ENCODE measurements at regions not wholly inside any gene's neighbourhood (a gene's known extent, or its start where the extent isn't known, plus 50 kb on each side); places are given as distances from the start of the nearest gene placed in this dataset.

DNA sequence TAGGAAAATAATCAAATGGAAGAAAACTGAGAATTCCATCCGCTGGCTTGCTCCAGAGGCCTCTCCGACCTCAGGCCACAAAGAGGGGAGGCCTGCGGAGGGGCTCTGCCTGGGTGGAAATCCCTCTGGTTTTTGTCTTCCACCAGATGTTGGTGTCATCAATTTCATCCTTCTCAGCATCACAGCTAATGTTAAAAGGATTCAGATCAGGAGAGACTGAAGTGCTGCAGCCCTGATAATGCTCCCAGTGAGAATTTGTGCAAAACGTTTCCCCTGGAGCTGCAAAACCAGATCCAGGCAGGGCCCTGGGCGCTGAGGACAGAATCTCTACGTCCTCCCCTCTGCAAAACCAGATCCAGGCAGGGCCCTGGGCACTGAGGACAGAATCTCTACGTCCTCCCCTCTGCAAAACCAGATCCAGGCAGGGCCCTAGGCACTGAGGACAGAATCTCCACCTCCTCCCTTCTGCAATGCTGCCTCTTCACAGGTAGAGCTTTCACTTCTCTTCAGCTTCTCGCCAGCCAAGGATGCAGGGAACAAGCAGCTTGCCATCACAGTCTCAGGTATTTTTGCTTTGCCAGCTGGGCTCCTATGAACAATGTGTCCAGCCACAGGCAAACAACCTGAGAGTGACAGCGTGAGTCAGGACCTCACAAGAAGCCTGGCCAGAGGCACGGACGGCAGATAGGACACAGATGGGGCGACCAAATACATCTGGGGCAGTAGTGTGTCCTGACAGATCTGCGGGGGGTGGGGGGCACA, 81.2 kb downstream of the TMEM18 start:
- no peak; the same call in 2 of the 3 replicates for ATAC-seq
- no peak for TF ChIP-seq ARNTL (CRISPR knock-in tag; IDR thresholded peaks at IDR 0.05; ENCODE audit: borderline replicate concordance, low read depth)

DNA sequence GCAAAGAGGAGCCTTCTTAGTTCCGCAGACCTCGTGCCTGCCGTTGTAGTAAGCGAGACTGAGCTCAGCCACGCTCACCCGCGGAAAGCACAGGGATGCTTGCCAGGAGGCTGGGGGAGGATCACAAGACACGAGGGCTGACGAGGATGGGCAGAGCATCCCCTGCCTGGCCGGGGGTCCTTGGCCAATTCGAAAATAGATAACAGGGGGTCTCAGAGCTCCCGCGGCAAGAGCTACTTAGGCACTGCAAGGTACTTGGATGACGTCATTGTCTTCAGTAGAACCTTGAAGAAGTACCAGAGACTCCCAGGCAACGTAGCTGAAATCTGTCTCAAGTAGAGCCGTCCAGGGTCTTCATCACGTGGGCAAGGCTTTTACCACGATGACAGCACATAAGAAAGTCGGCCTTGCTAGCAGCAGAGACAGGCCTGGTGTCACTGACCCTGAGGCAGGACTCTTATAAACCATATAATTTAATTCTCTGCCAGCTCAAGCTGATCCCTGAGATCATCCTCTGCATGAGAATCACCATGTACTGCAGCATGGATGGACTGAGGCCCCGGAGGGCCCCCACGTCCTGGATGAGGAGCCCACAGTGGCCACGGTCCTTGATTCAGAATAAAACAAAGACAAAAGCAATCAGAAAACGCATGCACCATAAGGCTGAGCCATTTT, 81.9 kb downstream of the TMEM18 start:
- no peak; the same call in 2 of the 3 replicates for ATAC-seq
- TF ChIP-seq ZC3H10 (CRISPR knock-in tag; IDR thresholded peaks at IDR 0.05) = no peak

DNA sequence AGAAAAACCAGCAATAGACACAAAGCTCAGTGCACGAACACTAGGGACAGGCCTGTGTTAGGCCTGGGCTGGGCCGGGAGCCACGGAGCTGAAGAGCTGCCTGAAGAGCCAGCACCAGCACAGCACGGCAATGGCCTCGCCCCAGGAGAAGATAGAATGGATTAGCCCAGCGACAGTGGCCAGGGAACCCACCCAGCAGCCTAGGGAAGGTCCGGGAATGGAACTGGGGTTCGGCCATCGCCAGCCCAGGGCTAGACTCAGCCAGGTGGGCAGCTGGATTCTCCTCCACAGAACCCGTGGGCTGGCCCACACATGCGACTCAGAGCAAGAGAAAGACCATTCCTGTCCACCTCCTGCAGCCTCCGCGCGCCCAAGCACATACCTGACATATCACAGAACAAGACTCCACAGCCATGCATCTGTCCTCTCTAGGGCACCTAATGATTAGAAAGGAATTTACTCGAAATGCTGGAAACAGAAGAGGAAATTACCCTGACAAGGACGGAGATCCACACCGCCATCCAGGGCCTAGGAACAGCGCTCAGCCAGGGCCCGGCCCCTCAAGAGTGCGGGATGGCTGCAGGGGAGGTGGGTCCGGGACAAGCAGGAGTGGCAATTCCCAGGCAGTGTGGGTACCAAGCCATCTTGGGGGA, 82.8 kb downstream of the TMEM18 start:
- ATAC-seq = no peak
- TF ChIP-seq, protein P1, sequence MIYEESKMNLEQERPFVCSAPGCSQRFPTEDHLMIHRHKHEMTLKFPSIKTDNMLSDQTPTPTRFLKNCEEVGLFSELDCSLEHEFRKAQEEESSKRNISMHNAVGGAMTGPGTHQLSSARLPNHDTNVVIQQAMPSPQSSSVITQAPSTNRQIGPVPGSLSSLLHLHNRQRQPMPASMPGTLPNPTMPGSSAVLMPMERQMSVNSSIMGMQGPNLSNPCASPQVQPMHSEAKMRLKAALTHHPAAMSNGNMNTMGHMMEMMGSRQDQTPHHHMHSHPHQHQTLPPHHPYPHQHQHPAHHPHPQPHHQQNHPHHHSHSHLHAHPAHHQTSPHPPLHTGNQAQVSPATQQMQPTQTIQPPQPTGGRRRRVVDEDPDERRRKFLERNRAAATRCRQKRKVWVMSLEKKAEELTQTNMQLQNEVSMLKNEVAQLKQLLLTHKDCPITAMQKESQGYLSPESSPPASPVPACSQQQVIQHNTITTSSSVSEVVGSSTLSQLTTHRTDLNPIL (CRISPR knock-in tag; IDR thresholded peaks at IDR 0.05; ENCODE audit: low read depth) = no peak
- TF ChIP-seq PPARA (CRISPR knock-in tag; IDR thresholded peaks at IDR 0.05; ENCODE audit: borderline replicate concordance) (no peak), ISL1 (CRISPR knock-in tag; IDR thresholded peaks at IDR 0.05) (no peak), GLIS3 (CRISPR knock-in tag; IDR thresholded peaks at IDR 0.05) (no peak), ZFP30 (CRISPR knock-in tag; IDR thresholded peaks at IDR 0.05) (no peak), TSHZ2 (CRISPR knock-in tag; IDR thresholded peaks at IDR 0.05) (no peak), CSDC2 (CRISPR knock-in tag; IDR thresholded peaks at IDR 0.05) (no peak), TCF4 (CRISPR knock-in tag; IDR thresholded peaks at IDR 0.05; ENCODE audit: borderline replicate concordance) (no peak), ZFP3 (CRISPR knock-in tag; IDR thresholded peaks at IDR 0.05) (no peak), ZNF70 (CRISPR knock-in tag; IDR thresholded peaks at IDR 0.05) (no peak), ARNTL (CRISPR knock-in tag; IDR thresholded peaks at IDR 0.05; ENCODE audit: borderline replicate concordance, low read depth) (no peak), CSRNP3 (CRISPR knock-in tag; IDR thresholded peaks at IDR 0.05) (no peak), BACH2 (CRISPR knock-in tag; IDR thresholded peaks at IDR 0.05; ENCODE audit: borderline replicate concordance) (no peak), TOX (CRISPR knock-in tag; IDR thresholded peaks at IDR 0.05; ENCODE audit: borderline replicate concordance) (no peak), ZNF8 (CRISPR knock-in tag; IDR thresholded peaks at IDR 0.05) (no peak), OSR1 (CRISPR knock-in tag; IDR thresholded peaks at IDR 0.05) (no peak), RARB (CRISPR knock-in tag; IDR thresholded peaks at IDR 0.05) (no peak)

DNA sequence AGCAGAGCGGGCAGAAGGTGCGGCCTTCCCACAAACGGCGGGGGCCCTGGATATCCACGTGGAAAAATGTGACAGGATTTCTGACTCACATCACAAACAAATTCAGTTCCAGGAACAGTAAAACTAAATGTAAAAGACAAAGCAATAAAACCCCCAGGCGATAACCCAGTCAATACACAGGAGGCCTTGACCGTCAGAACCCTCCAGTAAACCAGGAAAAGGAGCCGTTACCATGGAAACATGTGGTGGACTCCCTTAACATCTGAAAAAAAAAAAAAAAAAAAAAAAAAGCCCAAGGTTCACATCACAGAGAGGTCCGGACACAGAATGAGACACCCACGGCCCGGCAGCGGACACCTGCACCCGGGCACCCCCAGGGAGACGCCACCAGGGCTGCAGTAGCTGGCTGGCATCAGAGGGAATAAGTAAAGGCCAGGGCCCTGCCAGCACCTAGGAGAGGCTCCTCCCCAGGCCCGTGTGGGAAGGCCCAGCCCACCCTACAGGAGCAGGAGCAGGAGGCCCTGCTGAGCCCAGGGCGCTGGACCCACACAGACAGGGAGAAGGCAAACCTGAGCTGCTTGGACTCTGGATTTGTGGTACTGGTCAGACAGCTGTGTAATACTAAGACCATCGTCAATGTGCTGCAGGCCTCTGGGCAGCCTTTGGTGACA, 83.7 kb downstream of the TMEM18 start:
- ATAC-seq = no peak
- TF ChIP-seq ISL1 (CRISPR knock-in tag; IDR thresholded peaks at IDR 0.05) = no peak
- TF ChIP-seq ZNF70 (CRISPR knock-in tag; IDR thresholded peaks at IDR 0.05) = no peak
- TF ChIP-seq CSRNP3 (CRISPR knock-in tag; IDR thresholded peaks at IDR 0.05) = no peak
- no peak for TF ChIP-seq OSR1 (CRISPR knock-in tag; IDR thresholded peaks at IDR 0.05)
- TF ChIP-seq ZFP3 (CRISPR knock-in tag; IDR thresholded peaks at IDR 0.05) = no peak
- no peak for TF ChIP-seq PPARA (CRISPR knock-in tag; IDR thresholded peaks at IDR 0.05; ENCODE audit: borderline replicate concordance)
- TF ChIP-seq SNAI2 (CRISPR knock-in tag; IDR thresholded peaks at IDR 0.05) = no peak
- TF ChIP-seq CSDC2 (CRISPR knock-in tag; IDR thresholded peaks at IDR 0.05) = no peak
- TF ChIP-seq BACH2 (CRISPR knock-in tag; IDR thresholded peaks at IDR 0.05; ENCODE audit: borderline replicate concordance) = no peak
- TF ChIP-seq POU6F1 (CRISPR knock-in tag; IDR thresholded peaks at IDR 0.05; ENCODE audit: borderline replicate concordance, low read depth) = no peak
- no peak for TF ChIP-seq ZNF565 (CRISPR knock-in tag; conservative IDR thresholded peaks at IDR 0.05; ENCODE audit: low read depth)
- TF ChIP-seq ZNF8 (CRISPR knock-in tag; IDR thresholded peaks at IDR 0.05) = no peak
- TF ChIP-seq ESRRG (CRISPR knock-in tag; IDR thresholded peaks at IDR 0.05) = no peak
- no peak for TF ChIP-seq RARB (CRISPR knock-in tag; IDR thresholded peaks at IDR 0.05)
